CD8-positive, alpha-beta memory T cell (primary cell): ENCODE measurements at regions not wholly inside any gene's neighbourhood (a gene's known extent, or its start where the extent isn't known, plus 50 kb on each side); places are given as distances from the start of the nearest gene placed in this dataset.

Experiments
- CTCF ChIA-PET: fragments of 350-600 bp; sonication (Branson Sonifier 250); formaldehyde crosslinking; loops from one replicate; lab custom pipeline; 2021; ENCODE audit warnings: antibody characterized with exemption; lab: Charles Lee
- POLR2A ChIA-PET: fragments of 350-600 bp; sonication (Branson Sonifier 250); formaldehyde crosslinking; loops from one replicate; lab custom pipeline; 2021; ENCODE audit warnings: antibody characterized with exemption; lab: Charles Lee
- DNase-seq, 5 donors: peaks; one replicate each; pipeline versions ENCODE4 v3.0.0 to v3.0.0-alpha.2; 2020 to 2022; ENCODE audit warnings: mixed read lengths in 1 of 5
- H3K27ac ChIP-seq: one replicate; pipeline ENCODE4 v1.7.0; 2013; ENCODE audit warnings: low read depth, mild to moderate bottlenecking, low read length, moderate library complexity
- H3K27me3 ChIP-seq: 2 replicates; pipeline ENCODE4 v1.7.0; 2013; ENCODE audit warnings: low read length, mild to moderate bottlenecking; ENCODE audit not compliant: insufficient read depth, poor library complexity, severe bottlenecking
- H3K36me3 ChIP-seq: 2 replicates; pipeline ENCODE4 v1.7.0; 2013; ENCODE audit warnings: mild to moderate bottlenecking, low read length, moderate library complexity; ENCODE audit not compliant: insufficient read depth
- H3K4me1 ChIP-seq: 2 replicates; pipeline ENCODE4 v1.7.0; 2013; ENCODE audit warnings: mild to moderate bottlenecking, low read length, moderate library complexity; ENCODE audit not compliant: insufficient read depth
- H3K4me3 ChIP-seq: 2 replicates; pipeline ENCODE4 v1.7.0; 2013; ENCODE audit warnings: mild to moderate bottlenecking, low read length
- H3K9me3 ChIP-seq: 2 replicates; pipeline ENCODE4 v1.7.0; 2013; ENCODE audit warnings: mild to moderate bottlenecking, low read length
- H3K27ac Mint-ChIP-seq, 8 donors: one replicate each; pipeline ENCODE4 v1.8.0; 2020 to 2021; ENCODE audit warnings: mixed read lengths in 8 of 8, mild to moderate bottlenecking in 6 of 8, inconsistent platforms in 3 of 8, moderate library complexity in 3 of 8
- H3K27me3 Mint-ChIP-seq, 2 donors: one replicate each; pipeline ENCODE4 v1.8.0; 2020 to 2021; ENCODE audit warnings: mixed read lengths in 2 of 2, mild to moderate bottlenecking in 1 of 2, moderate library complexity in 1 of 2
- H3K36me3 Mint-ChIP-seq, 3 donors: one replicate each; pipeline ENCODE4 v1.8.0; 2020 to 2021; ENCODE audit warnings: mixed read lengths in 3 of 3, inconsistent platforms in 1 of 3, mild to moderate bottlenecking in 1 of 3
- H3K4me1 Mint-ChIP-seq, 3 donors: one replicate each; pipeline ENCODE4 v1.8.0; 2020 to 2021; ENCODE audit warnings: mixed read lengths in 3 of 3, inconsistent platforms in 1 of 3, mild to moderate bottlenecking in 1 of 3
- H3K4me3 Mint-ChIP-seq, 7 donors: one replicate each; pipeline ENCODE4 v1.8.0; 2020 to 2021; ENCODE audit warnings: mixed read lengths in 7 of 7, mild to moderate bottlenecking in 6 of 7, moderate library complexity in 4 of 7, inconsistent platforms in 2 of 7
- H3K9me3 Mint-ChIP-seq, 5 donors: one replicate each; pipeline ENCODE4 v1.8.0; 2020 to 2022; ENCODE audit warnings: mixed read lengths in 5 of 5, mild to moderate bottlenecking in 3 of 5, moderate library complexity in 2 of 5, inconsistent platforms in 1 of 5

- Histone ChIP-seq H3K4me1 (peaks cover 76% of the 10 kb centered on the region), H3K9me3 (no peaks in the 10 kb centered on the region), H3K36me3 (no peaks in the 10 kb centered on the region), H3K4me3 (no peak overlapping the region), H3K27me3 (no peaks in the 10 kb centered on the region), H3K27ac (no peak overlapping the region)
- Mint-ChIP-seq H3K9me3 (peaks cover 0 to 2% (median 0%) of the 10 kb centered on the region in 5 donors), H3K27ac (no peak overlapping the region), H3K4me3 (no peak overlapping the region), H3K4me1 (peaks cover 50 to 64% (median 62%) of the 10 kb centered on the region in 3 donors), H3K27me3 (peaks cover 1 to 8% of the 10 kb centered on the region in 2 donors), H3K36me3 (peaks cover 0 to 21% (median 0%) of the 10 kb centered on the region in 3 donors)
- POLR2A ChIA-PET, result no interaction called here
- DNase-seq, result no peak
- CTCF ChIA-PET, result interaction anchor here (1.3 kb wide), 1 partner anchor 181 kb away, joined by 4 read pairs; no protein-coding TSS in a partner anchor
These were observed 89.2 kb upstream of the SNRK start for GRCh38 chr3:43197181-43197580.

GRCh38 chr3:43196721-43197120 is 89.6 kb upstream of the SNRK start:
- Mint-ChIP-seq H3K27me3 (peaks cover 1 to 8% of the 10 kb centered on the region in 2 donors), H3K9me3 (peaks cover 0 to 2% (median 0%) of the 10 kb centered on the region in 5 donors), H3K36me3 (peaks cover 0 to 21% (median 0%) of the 10 kb centered on the region in 3 donors), H3K4me3 (peak overlapping the region in 1 of 7 donors; percentile 37), H3K27ac (peak overlapping the region in 2 of 8 donors; percentile 10 to 68), H3K4me1 (peaks cover 52 to 68% (median 66%) of the 10 kb centered on the region in 3 donors)
- H3K4me3 ChIP-seq, result no peak overlapping the region
- POLR2A ChIA-PET, result no interaction called here
- no peaks in the 10 kb centered on the region for H3K36me3 ChIP-seq
- no peak for DNase-seq
- peaks cover 78% of the 10 kb centered on the region for H3K4me1 ChIP-seq
- H3K27me3 ChIP-seq, result no peaks in the 10 kb centered on the region
- no peak overlapping the region for H3K27ac ChIP-seq
- H3K9me3 ChIP-seq, result no peaks in the 10 kb centered on the region
- CTCF ChIA-PET, result no interaction called here

GRCh38 chr3:43195115-43195498 is 89.2 kb upstream of the POMGNT2 start:
- Histone ChIP-seq H3K4me1 (peaks cover 75% of the 10 kb centered on the region), H3K27me3 (no peaks in the 10 kb centered on the region), H3K4me3 (peak overlapping the region; percentile 8), H3K36me3 (no peaks in the 10 kb centered on the region), H3K27ac (no peak overlapping the region), H3K9me3 (no peaks in the 10 kb centered on the region)
- DNase-seq, result no peak
- peak overlapping the region in 3 of 7 donors; percentile 41 to 67 (median 63) for H3K4me3 Mint-ChIP-seq
- H3K9me3 Mint-ChIP-seq, result peaks cover 0 to 4% (median 0%) of the 10 kb centered on the region in 5 donors
- H3K27ac Mint-ChIP-seq, result peak overlapping the region; percentile 75 to 97 (median 92)
- peaks cover 51 to 68% (median 66%) of the 10 kb centered on the region in 3 donors for H3K4me1 Mint-ChIP-seq
- peaks cover 0 to 22% (median 0%) of the 10 kb centered on the region in 3 donors for H3K36me3 Mint-ChIP-seq
- ChIA-PET CTCF (interaction anchor here (0.7 to 1.5 kb wide), 3 partner anchors 10 to 33 kb away, joined by 3 to 13 read pairs (median 3); no protein-coding TSS in a partner anchor), POLR2A (interaction anchor here (0.7 kb wide), 1 partner anchor 228 kb away, joined by 3 read pairs; no protein-coding TSS in a partner anchor)
- H3K27me3 Mint-ChIP-seq, result peaks cover 1 to 3% of the 10 kb centered on the region in 2 donors

GRCh38 chr3:43194490-43195114 is 88.7 kb upstream of the POMGNT2 start:
- Mint-ChIP-seq H3K36me3 (peaks cover 0 to 23% (median 0%) of the 10 kb centered on the region in 3 donors), H3K27ac (peak overlapping the region; percentile 75 to 97 (median 92)), H3K4me1 (peaks cover 51 to 68% (median 66%) of the 10 kb centered on the region in 3 donors), H3K27me3 (peaks cover 1 to 3% of the 10 kb centered on the region in 2 donors), H3K4me3 (peak overlapping the region in 6 of 7 donors; percentile 41 to 67 (median 58)), H3K9me3 (peaks cover 0 to 6% (median 0%) of the 10 kb centered on the region in 5 donors)
- Histone ChIP-seq H3K4me3 (peak overlapping the region; percentile 8), H3K27ac (peak overlapping the region; percentile 29), H3K9me3 (no peaks in the 10 kb centered on the region), H3K27me3 (no peaks in the 10 kb centered on the region), H3K4me1 (peaks cover 75% of the 10 kb centered on the region), H3K36me3 (no peaks in the 10 kb centered on the region)
- CTCF ChIA-PET, result interaction anchor here (0.7 to 1.5 kb wide), 3 partner anchors 10 to 32 kb away, joined by 3 to 13 read pairs (median 3); no protein-coding TSS in a partner anchor
- POLR2A ChIA-PET, result interaction anchor here (0.7 kb wide), 1 partner anchor 228 kb away, joined by 3 read pairs; no protein-coding TSS in a partner anchor
- peak in 3 of 5 donors; percentile 31 to 59 (median 59) for DNase-seq

- H3K4me3 Mint-ChIP-seq, result peak overlapping the region in 4 of 7 donors; percentile 46 to 67 (median 60)
- peaks cover 1 to 3% of the 10 kb centered on the region in 2 donors for H3K27me3 Mint-ChIP-seq
- ChIA-PET CTCF (interaction anchor here (1.0 to 1.5 kb wide), 2 partner anchors 15 to 32 kb away, joined by 3 to 13 read pairs; no protein-coding TSS in a partner anchor), POLR2A (interaction anchor here (0.7 kb wide), 1 partner anchor 229 kb away, joined by 3 read pairs; no protein-coding TSS in a partner anchor)
- peak overlapping the region; percentile 29 for H3K27ac ChIP-seq
- H3K36me3 Mint-ChIP-seq, result peaks cover 0 to 27% (median 0%) of the 10 kb centered on the region in 3 donors
- H3K36me3 ChIP-seq, result no peaks in the 10 kb centered on the region
- H3K4me1 Mint-ChIP-seq, result peaks cover 51 to 67% (median 66%) of the 10 kb centered on the region in 3 donors
- H3K27me3 ChIP-seq, result no peaks in the 10 kb centered on the region
- H3K4me3 ChIP-seq, result no peak overlapping the region
- DNase-seq, result no peak
- H3K27ac Mint-ChIP-seq, result peak overlapping the region; percentile 75 to 97 (median 92)
- no peaks in the 10 kb centered on the region for H3K9me3 ChIP-seq
- H3K9me3 Mint-ChIP-seq, result peaks cover 0 to 4% (median 0%) of the 10 kb centered on the region in 5 donors
- H3K4me1 ChIP-seq, result peaks cover 75% of the 10 kb centered on the region
These were observed 88.2 kb upstream of the POMGNT2 start for GRCh38 chr3:43194069-43194468.

- Mint-ChIP-seq H3K36me3 (peaks cover 0 to 38% (median 0%) of the 10 kb centered on the region in 3 donors), H3K27me3 (peaks cover 1 to 3% of the 10 kb centered on the region in 2 donors), H3K27ac (peak overlapping the region in 7 of 8 donors; percentile 39 to 92 (median 82)), H3K4me3 (peak overlapping the region in 1 of 7 donors; percentile 5), H3K4me1 (peaks cover 41 to 52% (median 52%) of the 10 kb centered on the region in 3 donors), H3K9me3 (peaks cover 0 to 17% (median 12%) of the 10 kb centered on the region in 5 donors)
- Histone ChIP-seq H3K36me3 (no peaks in the 10 kb centered on the region), H3K4me1 (peaks cover 56% of the 10 kb centered on the region), H3K4me3 (no peak overlapping the region), H3K27ac (no peak overlapping the region), H3K9me3 (no peaks in the 10 kb centered on the region), H3K27me3 (no peaks in the 10 kb centered on the region)
- ChIA-PET CTCF (no interaction called here), POLR2A (no interaction called here)
- no peak for DNase-seq
These were observed 86.1 kb upstream of the POMGNT2 start for GRCh38 chr3:43192028-43192427.

- Histone ChIP-seq H3K9me3 (no peaks in the 10 kb centered on the region), H3K4me1 (peaks cover 47% of the 10 kb centered on the region), H3K36me3 (no peaks in the 10 kb centered on the region), H3K27me3 (no peaks in the 10 kb centered on the region), H3K4me3 (no peak overlapping the region), H3K27ac (no peak overlapping the region)
- peak overlapping the region in 1 of 8 donors; percentile 8 for H3K27ac Mint-ChIP-seq
- H3K9me3 Mint-ChIP-seq, result peaks cover 0 to 17% (median 12%) of the 10 kb centered on the region in 5 donors
- H3K4me1 Mint-ChIP-seq, result peaks cover 41 to 43% (median 43%) of the 10 kb centered on the region in 3 donors
- POLR2A ChIA-PET, result no interaction called here
- H3K27me3 Mint-ChIP-seq, result peaks cover 0 to 1% of the 10 kb centered on the region in 2 donors
- DNase-seq, result no peak
- H3K4me3 Mint-ChIP-seq, result no peak overlapping the region
- peaks cover 0 to 38% (median 0%) of the 10 kb centered on the region in 3 donors for H3K36me3 Mint-ChIP-seq
- CTCF ChIA-PET, result no interaction called here
These were observed 85.2 kb upstream of the POMGNT2 start for GRCh38 chr3:43191116-43191515.
